ENCODE measurements at regions not wholly inside any gene's neighbourhood (a gene's known extent, or its start where the extent isn't known, plus 50 kb on each side); places are given as distances from the start of the nearest gene placed in this dataset.

DNA sequence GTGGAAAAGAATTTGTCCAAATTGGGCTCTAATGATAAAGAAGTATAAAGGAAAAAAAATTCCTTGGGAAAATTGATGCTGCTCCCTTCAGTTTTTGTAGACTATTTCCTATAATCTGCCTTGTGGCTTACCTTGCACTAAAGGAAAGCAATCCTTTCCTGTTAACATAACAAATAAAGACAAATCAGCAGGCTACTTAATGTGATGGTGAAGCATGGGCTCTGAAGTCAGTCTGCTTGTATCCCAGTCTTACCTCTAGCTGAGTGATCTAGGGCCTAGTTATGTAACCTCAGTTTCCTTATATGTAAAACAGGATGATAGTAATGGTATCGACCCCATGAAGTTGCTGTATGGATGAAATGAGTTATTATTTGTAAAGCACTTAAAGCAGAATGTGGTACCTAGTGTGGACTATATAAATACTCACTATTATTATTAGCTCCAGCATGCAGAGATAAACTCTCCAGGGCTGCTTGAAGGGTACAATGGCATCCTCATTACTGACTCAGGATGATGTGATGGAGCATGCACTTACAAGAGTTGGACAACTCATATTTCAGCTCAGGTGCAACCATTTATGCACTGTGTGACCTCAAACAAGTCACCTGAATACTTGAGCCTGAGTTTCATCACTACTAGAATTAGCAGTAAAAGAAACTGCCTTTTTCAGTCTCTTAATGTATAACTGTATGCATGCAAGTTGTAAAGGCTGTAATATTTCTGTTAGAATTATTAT lies 156.1 kb downstream of the DKK1 start:
- Histone ChIP-seq H3K27me3 (no peaks in the 10 kb centered on the region), H3K4me3 (no peak overlapping the region), H3K27ac (no peak overlapping the region), H3K36me3 (replicated peaks in 1 of 2; ENCODE audit: insufficient read depth in 1 of 2, low read depth in 2 of 2) (no peaks in the 10 kb centered on the region), H3K4me1 (no peaks in the 10 kb centered on the region), H3K9me3 (no peaks in the 10 kb centered on the region)
- intact Hi-C loops (cut with DNase I), result no loop called here
- ATAC-seq (no peak), DNase-seq (no peak)
- no peak for TF ChIP-seq POLR2A (IDR thresholded peaks at IDR 0.05)
- TF ChIP-seq, protein P1, sequence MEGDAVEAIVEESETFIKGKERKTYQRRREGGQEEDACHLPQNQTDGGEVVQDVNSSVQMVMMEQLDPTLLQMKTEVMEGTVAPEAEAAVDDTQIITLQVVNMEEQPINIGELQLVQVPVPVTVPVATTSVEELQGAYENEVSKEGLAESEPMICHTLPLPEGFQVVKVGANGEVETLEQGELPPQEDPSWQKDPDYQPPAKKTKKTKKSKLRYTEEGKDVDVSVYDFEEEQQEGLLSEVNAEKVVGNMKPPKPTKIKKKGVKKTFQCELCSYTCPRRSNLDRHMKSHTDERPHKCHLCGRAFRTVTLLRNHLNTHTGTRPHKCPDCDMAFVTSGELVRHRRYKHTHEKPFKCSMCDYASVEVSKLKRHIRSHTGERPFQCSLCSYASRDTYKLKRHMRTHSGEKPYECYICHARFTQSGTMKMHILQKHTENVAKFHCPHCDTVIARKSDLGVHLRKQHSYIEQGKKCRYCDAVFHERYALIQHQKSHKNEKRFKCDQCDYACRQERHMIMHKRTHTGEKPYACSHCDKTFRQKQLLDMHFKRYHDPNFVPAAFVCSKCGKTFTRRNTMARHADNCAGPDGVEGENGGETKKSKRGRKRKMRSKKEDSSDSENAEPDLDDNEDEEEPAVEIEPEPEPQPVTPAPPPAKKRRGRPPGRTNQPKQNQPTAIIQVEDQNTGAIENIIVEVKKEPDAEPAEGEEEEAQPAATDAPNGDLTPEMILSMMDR (IDR thresholded peaks at IDR 0.05), result no peak
- WGBS, 2 donors, result 80 to 88% methylated on average over 1 of the region's 1 CpG

DNA sequence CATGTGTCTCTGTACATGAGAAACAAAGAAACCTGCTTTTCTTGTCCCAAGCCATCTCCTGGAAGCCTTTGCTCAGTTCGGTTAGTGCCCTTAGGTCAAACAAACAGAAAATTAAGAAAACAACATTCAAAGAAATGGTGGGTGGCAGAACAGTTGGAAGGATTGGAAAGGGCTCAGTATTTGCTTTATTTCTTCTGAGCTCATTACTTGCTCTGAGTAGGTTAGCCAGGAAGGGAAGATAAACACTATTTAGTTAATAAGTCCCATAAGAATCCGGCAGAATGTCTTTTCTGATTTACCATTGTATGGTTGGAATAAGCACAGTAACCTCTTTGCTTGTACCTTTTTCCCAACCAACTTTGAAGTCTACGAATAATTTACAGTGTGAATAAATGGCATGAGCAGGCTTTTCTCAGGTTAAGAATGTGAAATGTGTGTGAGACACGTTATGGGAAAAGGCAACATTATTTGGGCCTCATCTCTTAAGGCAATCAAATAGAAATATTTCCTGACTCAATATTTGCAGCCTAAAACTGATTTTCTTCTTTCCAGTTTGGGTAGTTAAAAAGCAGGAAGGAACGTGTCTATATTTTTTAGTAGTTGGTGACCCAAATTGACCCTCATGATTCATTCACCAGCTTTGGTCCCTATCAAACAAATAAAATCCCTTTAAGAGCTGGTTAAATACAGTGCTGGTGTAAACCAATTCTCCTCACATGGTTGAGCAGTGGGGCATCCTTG lies 158.5 kb downstream of the DKK1 start:
- TF ChIP-seq, protein P1 (IDR thresholded peaks at IDR 0.05), result no peak
- Histone ChIP-seq H3K27me3 (no peaks in the 10 kb centered on the region), H3K4me1 (no peaks in the 10 kb centered on the region), H3K4me3 (no peak overlapping the region), H3K27ac (no peak overlapping the region), H3K36me3 (replicated peaks in 1 of 2; ENCODE audit: insufficient read depth in 1 of 2, low read depth in 2 of 2) (no peaks in the 10 kb centered on the region), H3K9me3 (no peaks in the 10 kb centered on the region)
- DNase-seq (no peak), ATAC-seq (no peak)
- intact Hi-C loops (cut with DNase I), result no loop called here
- 40 to 41% methylated on average over 5 of the region's 5 CpGs for WGBS, 2 donors

DNA sequence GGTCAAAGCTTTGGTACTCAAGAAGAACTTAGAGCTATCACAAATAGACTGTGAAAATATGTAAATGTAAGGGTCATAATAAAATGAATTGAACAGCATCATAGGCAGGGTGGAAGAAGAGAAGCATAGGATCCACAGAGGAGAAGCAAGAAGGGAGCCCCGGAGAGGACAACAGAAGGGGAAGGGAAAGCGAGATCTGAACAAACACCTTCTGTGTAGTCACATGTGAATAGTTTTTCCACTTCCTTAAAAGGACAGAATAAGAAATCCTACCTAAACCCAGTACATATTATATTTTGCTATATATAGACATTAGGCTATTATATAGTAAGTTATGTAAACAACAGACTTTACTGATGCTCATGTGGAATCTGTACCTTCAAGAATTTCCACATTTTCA lies 160.2 kb downstream of the DKK1 start:
- TF ChIP-seq POLR2A (IDR thresholded peaks at IDR 0.05), result no peak
- TF ChIP-seq, protein P1 (IDR thresholded peaks at IDR 0.05), result no peak
- no peaks in the 10 kb centered on the region for H3K4me1 ChIP-seq
- 75 to 80% methylated on average over 2 of the region's 2 CpGs for WGBS, 2 donors
- no peak for ATAC-seq
- no peaks in the 10 kb centered on the region for H3K36me3 ChIP-seq (replicated peaks in 1 of 2; ENCODE audit: insufficient read depth in 1 of 2, low read depth in 2 of 2)
- intact Hi-C loops (cut with DNase I), result no loop called here
- no peak for DNase-seq
- no peak overlapping the region for H3K27ac ChIP-seq
- H3K27me3 ChIP-seq, result no peaks in the 10 kb centered on the region
- no peaks in the 10 kb centered on the region for H3K9me3 ChIP-seq
- no peak overlapping the region for H3K4me3 ChIP-seq

DNA sequence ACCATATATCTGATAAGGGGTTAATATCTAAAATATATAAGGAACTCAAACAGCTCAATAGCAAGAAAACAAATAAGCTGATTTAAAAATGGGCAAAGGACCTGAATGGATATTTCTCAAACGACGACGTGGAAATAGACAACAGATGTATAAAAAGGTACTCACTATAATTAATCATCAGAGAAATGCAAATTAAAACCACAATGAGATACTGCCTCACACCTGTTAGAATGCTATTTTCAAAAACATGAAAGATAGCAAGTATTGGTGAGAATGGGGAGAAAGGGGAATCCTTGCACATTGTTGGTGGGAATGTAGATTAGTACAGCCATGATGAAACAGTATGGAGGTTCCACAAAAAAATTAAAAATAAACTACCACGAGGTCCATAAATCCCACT lies 163.2 kb downstream of the DKK1 start:
- intact Hi-C loops (cut with DNase I), result no loop called here
- Histone ChIP-seq H3K4me1 (no peaks in the 10 kb centered on the region), H3K36me3 (replicated peaks in 1 of 2; ENCODE audit: insufficient read depth in 1 of 2, low read depth in 2 of 2) (no peaks in the 10 kb centered on the region), H3K27me3 (no peaks in the 10 kb centered on the region), H3K4me3 (no peak overlapping the region), H3K9me3 (no peaks in the 10 kb centered on the region), H3K27ac (no peak overlapping the region)
- TF ChIP-seq POLR2A (IDR thresholded peaks at IDR 0.05), result no peak
- TF ChIP-seq, protein P1 (IDR thresholded peaks at IDR 0.05), result no peak
- ATAC-seq (no peak), DNase-seq (no peak)
- 30 to 46% methylated on average over 4 of the region's 4 CpGs for WGBS, 2 donors
